Sigmoid colon (tissue), 6 donors: ENCODE measurements at regions not wholly inside any gene's neighbourhood (a gene's known extent, or its start where the extent isn't known, plus 50 kb on each side); places are given as distances from the start of the nearest gene placed in this dataset.

Experiments
- DNase-seq: peaks from one replicate; pipeline ENCODE4 v3.0.0-alpha.2; 2019
- H3K27ac ChIP-seq, 4 donors: fragments of 200-600 bp; sonication (generic); one replicate each; pipeline ENCODE4 v1.5.1; 2016 to 2019; ENCODE audit warnings: mild to moderate bottlenecking in 1 of 4
- H3K27me3 ChIP-seq, 3 donors: fragments of 200-600 bp; sonication (generic); one replicate each; pipeline ENCODE4 v1.5.1; 2019; ENCODE audit warnings: mild to moderate bottlenecking in 1 of 3
- H3K36me3 ChIP-seq, 4 donors: fragments of 200-600 bp; sonication (generic); one replicate each; pipeline ENCODE4 v1.5.1; 2016 to 2019
- H3K4me1 ChIP-seq, 4 donors: fragments of 200-600 bp; sonication (generic); one replicate each; pipeline ENCODE4 v1.5.1; 2017 to 2019
- H3K4me3 ChIP-seq, 4 donors: fragments of 200-600 bp; sonication (generic); one replicate each; pipeline ENCODE4 v1.5.1; 2017 to 2019; ENCODE audit warnings: mild to moderate bottlenecking in 2 of 4, moderate library complexity in 1 of 4
- H3K9me3 ChIP-seq, 4 donors: fragments of 200-600 bp in 3 of 4; sonication (generic) in 3 of 4; one replicate each; pipeline versions ENCODE4 v1.5.1 to v1.6.1; 2013 to 2019
- CTCF ChIP-seq, 4 experiments: fragments of 450-650 bp in 3 of 4; fragments of 200-600 bp in 1 of 4; IDR thresholded peaks; one replicate each; pipeline ENCODE4 v1.5.1; 2016 to 2019; ENCODE audit warnings: antibody characterized with exemption in 4 of 4, mild to moderate bottlenecking in 3 of 4, moderate library complexity in 2 of 4
- EP300 ChIP-seq, 4 donors: sonication (generic); formaldehyde crosslinking; IDR thresholded peaks; one replicate each; pipeline ENCODE4 v1.6.1; 2017; ENCODE audit warnings: antibody characterized with exemption in 4 of 4
- POLR2A ChIP-seq, 2 donors: fragments of 450-650 bp; IDR thresholded peaks; one replicate each; pipeline ENCODE4 v1.6.1; 2016; ENCODE audit warnings: antibody characterized with exemption in 2 of 2, mild to moderate bottlenecking in 2 of 2, moderate library complexity in 2 of 2
- POLR2AphosphoS5 ChIP-seq, 4 donors: sonication (generic); formaldehyde crosslinking; IDR thresholded peaks; one replicate each; pipeline ENCODE4 v1.6.1; 2017; ENCODE audit warnings: antibody characterized with exemption in 4 of 4
- WGBS, 2 donors: extraction: QIAGEN DNeasy Blood & Tissue Kit; methylation state at CpG; one replicate each; pipeline ENCODE4 v1.1.7; 2013; 5-methylcytosine and 5-hydroxymethylcytosine counted together
- intact Hi-C: fragments of 100-400 bp; cut with DNase I; formaldehyde crosslinking; loops from one replicate; pipeline ENCODE4 v1.15.1; 2023
- donor health status: healthy with polysubstance abuse.
- donor health status: healthy.

- no peaks in the 10 kb centered on the region for H3K36me3 ChIP-seq
- 91 to 95% methylated on average over 2 of the region's 2 CpGs for WGBS, 2 donors
- no peaks in the 10 kb centered on the region for H3K27me3 ChIP-seq
- no peaks in the 10 kb centered on the region for H3K4me1 ChIP-seq
- H3K9me3 ChIP-seq: no peaks in the 10 kb centered on the region
- intact Hi-C loops: no loop called here
- H3K4me3 ChIP-seq: no peak overlapping the region
- TF ChIP-seq POLR2A (IDR thresholded peaks at IDR 0.05) (no peak), POLR2AphosphoS5 (IDR thresholded peaks at IDR 0.05) (no peak), EP300 (IDR thresholded peaks at IDR 0.05) (no peak), CTCF (IDR thresholded peaks at IDR 0.05) (no peak)
- H3K27ac ChIP-seq: no peak overlapping the region
- DNase-seq: no peak
Measured at GRCh38 chr4:151527699-151528098, 118.7 kb downstream of the FHIP1A start.

- Histone ChIP-seq H3K9me3 (no peaks in the 10 kb centered on the region), H3K36me3 (no peaks in the 10 kb centered on the region), H3K27me3 (no peaks in the 10 kb centered on the region), H3K4me3 (no peak overlapping the region), H3K4me1 (no peaks in the 10 kb centered on the region), H3K27ac (no peak overlapping the region)
- DNase-seq: no peak
- intact Hi-C loops: no loop called here
- WGBS, 2 donors: 86 to 90% methylated on average over 2 of the region's 2 CpGs
- TF ChIP-seq POLR2AphosphoS5 (IDR thresholded peaks at IDR 0.05) (no peak), POLR2A (IDR thresholded peaks at IDR 0.05) (no peak), EP300 (IDR thresholded peaks at IDR 0.05) (no peak), CTCF (IDR thresholded peaks at IDR 0.05) (no peak)
Measured at GRCh38 chr4:151529187-151529586, 120.2 kb downstream of the FHIP1A start.

GRCh38 chr4:151530230-151530629 is 121.3 kb downstream of the FHIP1A start:
- 78 to 82% methylated on average over 2 of the region's 2 CpGs for WGBS, 2 donors
- DNase-seq: no peak
- H3K27ac ChIP-seq: no peak overlapping the region
- H3K9me3 ChIP-seq: no peaks in the 10 kb centered on the region
- intact Hi-C loops: no loop called here
- H3K4me3 ChIP-seq: no peak overlapping the region
- H3K4me1 ChIP-seq: peaks cover 0 to under 1% (median 0%) of the 10 kb centered on the region in 4 donors
- TF ChIP-seq CTCF (IDR thresholded peaks at IDR 0.05) (no peak), POLR2A (IDR thresholded peaks at IDR 0.05) (no peak), POLR2AphosphoS5 (IDR thresholded peaks at IDR 0.05) (no peak), EP300 (IDR thresholded peaks at IDR 0.05) (no peak)
- no peaks in the 10 kb centered on the region for H3K36me3 ChIP-seq
- H3K27me3 ChIP-seq: no peaks in the 10 kb centered on the region

GRCh38 chr4:151530783-151531182 is 121.8 kb downstream of the FHIP1A start:
- TF ChIP-seq POLR2A (IDR thresholded peaks at IDR 0.05) (no peak), CTCF (IDR thresholded peaks at IDR 0.05) (peak in 1 of 4 experiments; percentile 9)

GRCh38 chr4:151532001-151532708 is 123.2 kb downstream of the FHIP1A start:
- WGBS, 2 donors: 81 to 91% methylated on average over 6 of the region's 6 CpGs
- intact Hi-C loops: no loop called here

More at GRCh38 chr4:151530783-151531182, 121.8 kb downstream of the FHIP1A start:
- WGBS, 2 donors: 65 to 73% methylated on average over 1 of the region's 1 CpG
- no peak for DNase-seq
- intact Hi-C loops: no loop called here
- Histone ChIP-seq H3K4me1 (peaks cover 0 to 6% (median 0%) of the 10 kb centered on the region in 4 donors), H3K36me3 (no peaks in the 10 kb centered on the region), H3K27me3 (no peaks in the 10 kb centered on the region), H3K27ac (no peak overlapping the region), H3K4me3 (no peak overlapping the region), H3K9me3 (no peaks in the 10 kb centered on the region)

More at GRCh38 chr4:151532001-151532708, 123.2 kb downstream of the FHIP1A start:
- no peak for DNase-seq
- Histone ChIP-seq H3K4me3 (no peak overlapping the region), H3K27ac (no peak overlapping the region), H3K4me1 (peaks cover 0 to 9% (median 0%) of the 10 kb centered on the region in 4 donors), H3K9me3 (no peaks in the 10 kb centered on the region), H3K36me3 (no peaks in the 10 kb centered on the region), H3K27me3 (no peaks in the 10 kb centered on the region)
- TF ChIP-seq CTCF (IDR thresholded peaks at IDR 0.05): no peak
- no peak for TF ChIP-seq POLR2AphosphoS5 (IDR thresholded peaks at IDR 0.05)
- no peak for TF ChIP-seq EP300 (IDR thresholded peaks at IDR 0.05)
- TF ChIP-seq POLR2A (IDR thresholded peaks at IDR 0.05): no peak
